ENCODE measurements at regions not wholly inside any gene's neighbourhood (a gene's known extent, or its start where the extent isn't known, plus 50 kb on each side); places are given as distances from the start of the nearest gene placed in this dataset.

GRCh38 chr12:97168804-97169203, 261.7 kb downstream of the NEDD1 start:
- Mint-ChIP-seq H3K9me3 (ENCODE audit: insufficient read depth) (no peaks in the 10 kb centered on the region), H3K4me1 (no peaks in the 10 kb centered on the region), H3K27ac (no peak overlapping the region), H3K27me3 (peaks cover 17% of the 10 kb centered on the region), H3K4me3 (no peak overlapping the region)
- Histone ChIP-seq H3K27ac (ENCODE audit: low read length in 2 of 2) (no peak overlapping the region), H3K4me1 (ENCODE audit: control insufficient read depth in 2 of 2, insufficient read depth in 2 of 2, low read length in 2 of 2) (no peaks in the 10 kb centered on the region), H3K27me3 (replicated peaks in 1 of 4; ENCODE audit: control extremely low read depth in 1 of 4, control insufficient read depth in 3 of 4, insufficient read depth in 4 of 4, low read length in 3 of 4) (peaks cover 0 to 1% (median under 1%) of the 10 kb centered on the region in 4 experiments), H3K9me3 (ENCODE audit: control extremely low read depth in 1 of 3, control insufficient read depth in 2 of 3, insufficient read depth in 1 of 3, low read length in 2 of 3) (no peaks in the 10 kb centered on the region), H3K36me3 (replicated peaks in 1 of 2; ENCODE audit: control extremely low read depth in 1 of 2, control insufficient read depth in 1 of 2, extremely low read depth in 1 of 2, insufficient read depth in 2 of 2, low read length in 1 of 2) (no peaks in the 10 kb centered on the region), H4K20me1 (ENCODE audit: control insufficient read depth, insufficient read depth, low read length, poor library complexity, severe bottlenecking) (no peaks in the 10 kb centered on the region), H3K9ac (ENCODE audit: low read length) (no peak overlapping the region), H2AFZ (ENCODE audit: insufficient read depth, low read depth, low read length, poor library complexity, severe bottlenecking) (no peak overlapping the region), H3K4me2 (replicated peaks; ENCODE audit: low read depth, low read length, poor library complexity, severe bottlenecking) (no peak overlapping the region), H3K79me2 (ENCODE audit: control insufficient read depth, insufficient read depth, low read length) (no peaks in the 10 kb centered on the region), H3K4me3 (ENCODE audit: control extremely low read depth in 1 of 5, extremely low read depth in 1 of 5, insufficient read depth in 1 of 5, low read depth in 2 of 5, low read length in 4 of 5) (no peak overlapping the region)
- ATAC-seq (ENCODE audit: low read depth) (no peak), DNase-seq (no peak)
- WGBS (ENCODE audit: insufficient coverage): 57% methylated on average over 2 of the region's 4 CpGs
- ChIA-PET POLR2A (no interaction called here), CTCF (no interaction called here)
- intact Hi-C loops (cut with micrococcal nuclease): no loop called here
- TF ChIP-seq EZH2 (IDR thresholded peaks at IDR 0.05; ENCODE audit: borderline replicate concordance, insufficient read depth, low read depth, low read length, poor library complexity, severe bottlenecking): no peak
- TF ChIP-seq, protein P1, sequence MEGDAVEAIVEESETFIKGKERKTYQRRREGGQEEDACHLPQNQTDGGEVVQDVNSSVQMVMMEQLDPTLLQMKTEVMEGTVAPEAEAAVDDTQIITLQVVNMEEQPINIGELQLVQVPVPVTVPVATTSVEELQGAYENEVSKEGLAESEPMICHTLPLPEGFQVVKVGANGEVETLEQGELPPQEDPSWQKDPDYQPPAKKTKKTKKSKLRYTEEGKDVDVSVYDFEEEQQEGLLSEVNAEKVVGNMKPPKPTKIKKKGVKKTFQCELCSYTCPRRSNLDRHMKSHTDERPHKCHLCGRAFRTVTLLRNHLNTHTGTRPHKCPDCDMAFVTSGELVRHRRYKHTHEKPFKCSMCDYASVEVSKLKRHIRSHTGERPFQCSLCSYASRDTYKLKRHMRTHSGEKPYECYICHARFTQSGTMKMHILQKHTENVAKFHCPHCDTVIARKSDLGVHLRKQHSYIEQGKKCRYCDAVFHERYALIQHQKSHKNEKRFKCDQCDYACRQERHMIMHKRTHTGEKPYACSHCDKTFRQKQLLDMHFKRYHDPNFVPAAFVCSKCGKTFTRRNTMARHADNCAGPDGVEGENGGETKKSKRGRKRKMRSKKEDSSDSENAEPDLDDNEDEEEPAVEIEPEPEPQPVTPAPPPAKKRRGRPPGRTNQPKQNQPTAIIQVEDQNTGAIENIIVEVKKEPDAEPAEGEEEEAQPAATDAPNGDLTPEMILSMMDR (IDR thresholded peaks at IDR 0.05): no peak

DNA sequence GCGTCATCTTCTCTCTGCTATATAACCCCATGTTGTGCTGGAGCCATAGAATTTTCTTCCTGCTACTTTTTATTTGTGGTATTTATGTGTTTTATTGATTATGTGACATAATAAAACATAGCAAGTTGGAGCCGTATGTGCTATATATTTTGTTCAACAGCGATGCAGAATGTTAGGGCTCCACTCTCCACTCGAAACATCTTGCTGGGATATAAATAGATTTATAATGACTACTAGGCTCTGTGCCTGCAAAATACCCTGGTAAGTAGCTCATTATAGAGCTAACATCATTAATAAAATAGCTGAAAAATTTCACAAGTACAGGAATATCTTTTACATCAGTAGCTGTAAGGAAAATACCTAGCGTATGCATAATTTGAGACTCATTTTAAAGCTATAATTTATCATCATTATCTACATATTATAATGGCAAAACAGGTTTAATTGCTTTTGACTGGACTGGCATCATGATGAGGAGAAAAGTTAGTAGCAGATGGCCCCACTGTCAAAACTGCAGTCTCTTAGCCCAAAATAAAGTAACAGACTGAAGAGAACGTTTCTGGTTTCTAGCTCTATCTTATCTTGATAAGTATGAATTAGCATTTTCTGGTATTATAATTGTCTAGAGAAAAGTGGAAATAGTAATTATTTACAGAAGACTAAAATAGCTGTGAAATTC, 263.0 kb downstream of the NEDD1 start:
- Mint-ChIP-seq H3K9me3 (ENCODE audit: insufficient read depth) (no peaks in the 10 kb centered on the region), H3K27me3 (peaks cover 11% of the 10 kb centered on the region), H3K27ac (no peak overlapping the region), H3K4me3 (no peak overlapping the region), H3K4me1 (no peaks in the 10 kb centered on the region)
- no peak overlapping the region for H3K4me3 ChIP-seq (ENCODE audit: control extremely low read depth in 1 of 5, extremely low read depth in 1 of 5, insufficient read depth in 1 of 5, low read depth in 2 of 5, low read length in 4 of 5)
- H3K36me3 ChIP-seq (replicated peaks in 1 of 2; ENCODE audit: control extremely low read depth in 1 of 2, control insufficient read depth in 1 of 2, extremely low read depth in 1 of 2, insufficient read depth in 2 of 2, low read length in 1 of 2): no peaks in the 10 kb centered on the region
- no peaks in the 10 kb centered on the region for H3K9me3 ChIP-seq (ENCODE audit: control extremely low read depth in 1 of 3, control insufficient read depth in 2 of 3, insufficient read depth in 1 of 3, low read length in 2 of 3)
- intact Hi-C loops (cut with micrococcal nuclease): no loop called here
- no peak overlapping the region for H3K9ac ChIP-seq (ENCODE audit: low read length)
- no peak for ATAC-seq (ENCODE audit: low read depth)
- no peak overlapping the region for H3K4me2 ChIP-seq (replicated peaks; ENCODE audit: low read depth, low read length, poor library complexity, severe bottlenecking)
- no peaks in the 10 kb centered on the region for H3K27me3 ChIP-seq (replicated peaks in 1 of 4; ENCODE audit: control extremely low read depth in 1 of 4, control insufficient read depth in 3 of 4, insufficient read depth in 4 of 4, low read length in 3 of 4)
- no peaks in the 10 kb centered on the region for H4K20me1 ChIP-seq (ENCODE audit: control insufficient read depth, insufficient read depth, low read length, poor library complexity, severe bottlenecking)
- H3K79me2 ChIP-seq (ENCODE audit: control insufficient read depth, insufficient read depth, low read length): no peaks in the 10 kb centered on the region
- ChIA-PET CTCF (interaction anchor here (1.4 to 1.6 kb wide), 2 partner anchors 14 to 23 kb away, joined by 3 to 4 read pairs; no protein-coding TSS in a partner anchor), POLR2A (no interaction called here)
- DNase-seq: no peak
- WGBS (ENCODE audit: insufficient coverage): no CpG with 5 or more reads among the region's 6 CpGs
- H3K4me1 ChIP-seq (ENCODE audit: control insufficient read depth in 2 of 2, insufficient read depth in 2 of 2, low read length in 2 of 2): no peaks in the 10 kb centered on the region
- TF ChIP-seq, protein P1 (IDR thresholded peaks at IDR 0.05): no peak
- no peak for TF ChIP-seq EZH2 (IDR thresholded peaks at IDR 0.05; ENCODE audit: borderline replicate concordance, insufficient read depth, low read depth, low read length, poor library complexity, severe bottlenecking)
- no peak overlapping the region for H3K27ac ChIP-seq (ENCODE audit: low read length in 2 of 2)
- no peak overlapping the region for H2AFZ ChIP-seq (ENCODE audit: insufficient read depth, low read depth, low read length, poor library complexity, severe bottlenecking)

Measured in B cell (primary cell).